ENCODE measurements at regions not wholly inside any gene's neighbourhood (a gene's known extent, or its start where the extent isn't known, plus 50 kb on each side); places are given as distances from the start of the nearest gene placed in this dataset.
A peak's percentile ranks its signal among the peaks of the same experiment; 100 is the strongest.
"Not testable (repeated sequence)": the region's sequence is repeated elsewhere in the genome, so short reads cannot be mapped to it uniquely, and the experiment has no call there.

DNA sequence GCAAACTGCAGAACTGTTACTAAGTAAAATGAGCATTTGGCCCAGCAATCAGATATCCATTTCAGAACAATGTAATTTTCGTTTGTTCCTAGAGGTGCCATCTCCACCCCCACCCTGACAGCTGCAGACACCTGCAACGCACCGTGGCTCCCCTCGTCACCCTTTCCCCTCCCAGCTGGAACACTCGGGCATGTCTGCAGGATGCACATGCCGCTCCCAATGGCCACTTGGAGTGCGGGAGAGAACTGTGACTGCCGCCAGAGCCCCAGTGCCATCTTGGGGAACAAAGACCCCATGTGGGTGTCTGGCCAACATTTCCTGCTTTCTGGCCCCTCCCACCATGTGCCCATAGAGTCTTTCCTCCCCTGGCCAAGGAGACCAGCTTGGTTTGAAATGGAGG lies 436.2 kb downstream of the PCDH10 start:
- no peak for DNase-seq

DNA sequence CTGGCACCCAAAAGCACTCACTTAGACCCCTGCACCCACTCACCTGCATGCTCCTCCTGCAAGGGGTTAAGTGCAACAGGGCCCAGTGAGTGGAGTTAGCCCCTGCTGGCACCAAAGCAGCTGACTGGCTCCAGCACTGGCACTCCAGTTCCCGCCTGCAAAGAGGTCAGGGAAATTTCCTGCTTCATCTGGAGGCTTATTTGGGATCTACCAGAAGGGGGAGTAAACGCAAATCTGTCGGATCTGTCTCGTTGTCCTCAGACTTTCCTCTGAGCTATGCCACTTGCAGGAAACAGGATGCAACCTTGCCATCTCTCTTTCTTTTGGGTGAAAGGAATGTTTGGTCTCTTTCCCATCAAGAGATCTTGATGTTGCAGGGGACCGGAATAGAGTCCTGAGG lies 435.6 kb downstream of the PCDH10 start:
- DNase-seq, result no peak

DNA sequence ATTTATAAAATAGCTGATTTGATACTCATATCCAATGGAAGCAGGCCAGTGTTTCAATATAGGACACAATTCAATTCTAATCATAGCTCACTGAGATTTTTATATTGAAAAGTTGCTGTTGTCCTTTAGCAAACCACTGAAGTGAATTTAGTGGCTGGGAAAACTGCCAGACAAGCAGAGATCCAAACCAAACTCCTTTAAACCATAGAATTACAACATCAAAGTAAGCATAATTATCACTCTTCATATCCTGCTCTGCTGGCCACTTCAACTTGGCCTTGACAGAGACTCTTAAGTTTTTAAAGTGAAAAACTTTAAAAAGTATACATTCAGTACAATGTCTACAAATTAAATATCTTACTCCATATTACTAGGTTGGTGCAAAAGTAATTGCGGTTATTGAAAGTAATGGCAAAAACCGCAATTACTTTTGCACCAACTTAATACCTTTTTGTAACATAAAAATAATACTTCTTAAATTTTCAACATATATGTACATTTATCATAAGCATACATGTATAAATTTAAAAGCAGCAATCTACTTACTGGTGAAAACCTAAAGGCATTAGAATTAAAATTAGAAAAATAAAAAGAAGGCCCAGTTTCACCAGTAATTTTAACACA lies 433.0 kb downstream of the PCDH10 start:
- no peak for DNase-seq

DNA sequence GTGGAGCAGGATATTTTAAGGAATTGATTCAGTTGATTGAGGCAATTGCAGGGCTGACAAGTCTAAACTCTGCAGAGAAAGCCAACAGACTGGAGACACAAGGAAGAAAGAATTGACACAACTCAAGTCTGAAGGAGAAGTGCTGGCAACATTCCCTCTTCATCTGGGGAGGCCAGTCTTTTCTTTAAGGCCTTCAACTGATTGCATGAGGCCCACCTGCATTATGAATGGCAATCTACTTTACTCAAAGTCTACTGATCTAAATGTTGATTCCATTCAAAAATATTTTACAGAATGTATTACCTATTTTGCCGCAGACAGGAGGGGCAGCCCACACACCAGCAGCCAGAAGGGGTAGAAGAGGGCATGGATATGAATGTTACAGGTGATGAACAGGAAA lies 425.2 kb downstream of the PCDH10 start:
- no peak for DNase-seq

DNA sequence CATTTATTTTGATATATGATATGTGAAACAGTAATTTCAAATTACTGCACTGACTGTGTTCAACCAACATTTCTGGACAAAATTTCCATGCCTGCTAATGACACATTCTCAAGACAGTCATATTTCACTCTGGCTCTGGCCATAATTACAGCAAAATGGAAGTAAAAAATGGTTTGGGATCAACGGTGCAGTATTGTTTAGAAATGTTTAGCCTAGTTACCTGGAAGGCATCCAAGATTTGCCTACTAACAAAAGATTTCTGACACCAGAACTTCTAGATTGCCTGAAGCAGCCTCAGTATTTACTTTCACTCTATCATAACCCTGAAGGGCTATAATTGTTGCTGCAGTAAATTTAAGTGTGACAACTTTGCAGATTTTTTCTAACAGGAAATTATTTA lies 416.3 kb downstream of the PCDH10 start:
- DNase-seq, result peak; percentile 79

DNA sequence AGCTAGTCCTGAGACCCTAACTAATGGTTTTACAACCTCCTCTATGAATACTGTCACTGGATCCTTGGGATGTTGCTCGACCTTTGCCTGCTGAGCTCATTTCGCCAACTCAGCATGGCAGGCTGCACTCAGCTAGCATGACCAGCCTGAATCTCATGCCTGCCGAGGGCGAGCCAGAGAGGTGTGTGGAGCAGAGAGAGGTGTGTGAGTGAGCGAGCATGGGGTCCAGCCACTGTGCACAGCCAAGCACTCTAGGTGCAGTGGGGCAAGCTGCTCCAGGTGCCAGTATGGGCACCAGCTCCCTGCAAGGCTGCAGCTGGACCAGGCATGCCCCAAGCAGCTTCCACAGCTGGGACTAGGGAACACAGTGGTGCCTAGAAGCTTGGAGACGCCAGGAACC lies 410.9 kb downstream of the PCDH10 start:
- DNase-seq, result no peak

DNA sequence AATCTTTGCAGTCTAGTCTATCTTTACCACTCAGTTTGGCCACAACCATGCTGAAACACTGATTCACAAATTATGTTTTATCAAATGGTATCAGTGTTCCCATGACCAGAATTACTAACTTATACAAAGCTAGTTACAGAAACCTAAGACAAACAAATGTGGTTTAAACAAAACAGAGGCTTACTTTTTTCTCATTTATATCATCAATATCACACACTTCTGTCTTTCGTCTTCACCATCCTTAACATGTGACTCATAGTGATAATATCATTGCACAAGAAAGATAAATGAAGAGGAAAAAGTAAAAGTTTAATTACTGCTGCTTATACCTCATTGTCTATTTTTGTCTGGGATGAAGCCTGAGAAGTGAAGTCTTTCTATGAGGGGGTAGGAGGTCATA lies 406.6 kb downstream of the PCDH10 start:
- no peak for DNase-seq

DNA sequence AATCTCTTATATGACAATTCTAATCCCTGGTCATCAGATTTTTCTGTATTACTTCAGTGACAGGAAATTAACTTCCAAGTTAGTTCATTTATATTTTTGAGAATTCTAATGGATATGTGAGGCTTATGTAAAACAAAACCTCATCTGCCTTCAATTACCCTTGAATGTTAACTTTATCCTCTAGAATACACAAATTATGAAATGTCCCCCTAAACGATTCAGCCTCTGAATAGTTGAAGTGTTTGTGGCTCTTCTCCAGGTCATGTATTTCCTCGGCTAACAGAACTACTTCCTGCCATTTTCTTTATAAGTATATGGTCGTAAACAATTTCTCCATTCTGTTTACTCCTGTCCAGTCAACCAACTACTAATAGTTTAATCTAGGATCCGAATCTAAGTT lies 401.3 kb downstream of the PCDH10 start:
- DNase-seq, result no peak

DNA sequence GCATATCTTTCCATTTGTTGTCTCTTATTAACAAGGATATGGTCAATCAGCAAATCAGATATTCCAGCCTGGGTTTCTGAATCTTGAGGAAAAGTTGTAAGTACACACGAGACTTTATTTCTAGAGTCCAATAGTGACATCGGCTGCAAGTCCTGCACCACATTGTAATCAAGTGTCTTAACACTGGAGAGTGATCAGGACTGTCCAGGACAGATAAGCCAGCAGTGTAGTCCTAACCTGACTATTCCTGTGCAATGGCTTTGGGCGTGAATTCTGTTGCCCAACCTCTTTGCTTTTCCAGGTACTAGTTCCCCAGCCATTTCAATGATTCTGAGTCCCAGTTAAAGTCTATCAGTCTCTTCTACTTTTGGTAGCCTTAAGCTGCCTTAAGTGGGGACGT lies 395.0 kb downstream of the PCDH10 start:
- no peak for DNase-seq

DNA sequence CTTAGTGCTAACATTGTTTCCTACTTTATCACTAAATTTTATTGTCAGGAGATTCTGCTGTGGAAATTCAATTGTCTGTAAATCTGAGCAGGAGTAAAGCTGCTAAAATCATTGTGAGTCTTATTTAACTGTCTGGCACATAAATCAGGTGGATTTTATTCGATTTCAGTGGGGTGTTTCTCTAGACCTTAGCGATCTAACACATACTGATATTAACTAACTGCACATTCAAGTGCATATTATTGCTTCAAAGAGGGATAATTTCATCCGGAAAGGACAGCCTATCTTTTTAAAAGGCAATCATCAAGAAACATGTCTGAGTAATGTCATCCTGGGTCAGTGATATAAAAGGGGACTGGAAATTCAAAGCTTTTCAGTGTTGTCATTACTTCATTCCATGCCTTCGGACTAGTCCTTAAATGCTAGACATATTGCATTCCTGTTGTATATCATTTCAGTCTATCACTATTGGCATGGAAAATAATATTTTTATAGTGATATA lies 388.7 kb downstream of the PCDH10 start:
- DNase-seq, result no peak

DNA sequence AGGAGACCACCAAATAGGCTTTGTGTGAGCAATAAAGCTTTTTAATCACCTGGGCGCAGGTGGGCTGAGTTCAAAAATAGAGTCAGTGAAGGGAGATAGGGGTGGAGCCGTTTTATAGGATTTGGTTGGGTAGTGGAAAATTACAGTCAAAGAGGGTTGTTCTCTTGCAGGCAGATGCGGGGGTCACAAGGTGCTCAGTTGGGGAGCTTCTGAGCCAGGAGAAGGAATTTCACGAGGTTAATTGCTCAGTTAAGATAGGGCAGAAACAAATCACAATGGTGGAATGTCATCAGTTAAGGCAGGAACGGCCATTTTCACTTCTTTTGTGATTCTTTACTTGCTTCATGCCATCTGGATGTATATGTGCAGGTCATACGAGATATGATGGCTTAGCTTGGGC lies 385.1 kb downstream of the PCDH10 start:
- not testable (repeated sequence) for DNase-seq

DNA sequence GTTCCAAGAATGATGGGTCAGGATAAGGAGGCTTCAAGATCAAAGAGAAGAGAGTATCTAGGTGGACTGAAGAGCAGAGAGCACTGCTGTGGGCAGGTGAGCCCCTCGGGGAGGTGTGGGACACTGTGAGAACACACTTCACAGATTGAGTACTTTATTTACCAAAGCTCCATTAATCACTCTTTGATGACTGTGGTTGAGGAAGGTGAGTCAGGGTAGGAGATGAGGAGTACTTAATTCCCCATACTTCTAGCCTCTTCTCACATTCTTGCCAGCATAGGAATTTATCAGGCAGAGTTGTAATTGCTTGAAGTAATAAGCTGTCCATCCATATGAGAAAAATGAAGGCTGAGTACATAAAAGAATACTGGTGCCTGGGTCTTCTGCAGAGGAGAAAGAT lies 375.3 kb downstream of the PCDH10 start:
- no peak for DNase-seq

DNA sequence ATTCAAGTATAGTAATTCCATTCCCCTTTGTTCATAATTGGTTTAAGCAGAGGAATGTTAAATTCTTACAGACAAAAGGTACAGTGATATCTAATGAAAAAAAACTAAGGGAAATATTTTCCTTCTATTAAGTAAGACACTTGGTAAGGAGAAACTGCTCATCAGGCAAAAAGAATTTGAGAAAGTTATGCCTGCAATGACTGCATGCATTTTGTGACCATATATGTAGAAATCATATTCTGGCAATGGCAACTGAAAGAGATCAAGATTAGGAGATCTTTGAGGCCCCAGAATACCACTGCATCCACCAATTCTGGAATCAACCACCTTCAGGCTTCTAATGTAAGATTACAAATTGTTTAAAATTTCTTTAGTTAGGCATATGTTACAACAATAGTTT lies 364.8 kb downstream of the PCDH10 start:
- DNase-seq, result no peak

DNA sequence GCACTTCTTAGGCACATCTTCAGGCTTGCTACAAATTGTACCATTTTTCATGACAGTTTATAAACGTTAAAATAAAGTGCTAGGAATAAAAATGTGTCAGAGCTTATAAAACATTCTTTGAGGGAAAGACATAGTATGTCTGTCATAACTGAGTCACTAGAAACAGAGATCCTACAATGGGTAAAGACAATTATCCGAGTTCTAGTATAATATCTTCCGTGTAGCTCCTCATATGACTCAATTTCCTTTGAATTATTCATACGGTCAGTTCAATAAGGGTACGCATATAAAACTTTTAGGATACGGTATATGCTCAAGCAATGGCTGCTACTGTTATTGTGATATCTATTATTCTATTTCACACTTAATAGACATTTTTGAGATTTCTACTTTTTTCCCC lies 349.1 kb downstream of the PCDH10 start:
- no peak for DNase-seq

DNA sequence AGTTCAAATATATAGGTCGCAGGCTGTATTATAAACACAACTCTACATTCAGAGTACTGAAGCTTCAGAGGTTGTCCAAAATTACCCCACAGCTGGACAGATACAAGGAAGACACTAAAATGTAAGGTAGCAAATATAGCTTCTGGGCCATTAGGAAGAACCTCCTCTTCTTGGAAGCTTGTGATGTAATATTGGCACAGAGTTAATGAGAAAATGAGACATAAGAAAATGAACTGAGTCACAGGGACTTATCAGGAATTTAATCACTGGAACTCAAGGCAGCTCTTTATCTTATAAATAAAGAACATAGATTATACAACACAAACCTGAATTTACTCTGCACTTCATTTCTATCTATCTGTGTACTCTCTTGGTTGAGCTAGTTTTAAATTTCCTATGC lies 344.7 kb downstream of the PCDH10 start:
- DNase-seq, result no peak

DNA sequence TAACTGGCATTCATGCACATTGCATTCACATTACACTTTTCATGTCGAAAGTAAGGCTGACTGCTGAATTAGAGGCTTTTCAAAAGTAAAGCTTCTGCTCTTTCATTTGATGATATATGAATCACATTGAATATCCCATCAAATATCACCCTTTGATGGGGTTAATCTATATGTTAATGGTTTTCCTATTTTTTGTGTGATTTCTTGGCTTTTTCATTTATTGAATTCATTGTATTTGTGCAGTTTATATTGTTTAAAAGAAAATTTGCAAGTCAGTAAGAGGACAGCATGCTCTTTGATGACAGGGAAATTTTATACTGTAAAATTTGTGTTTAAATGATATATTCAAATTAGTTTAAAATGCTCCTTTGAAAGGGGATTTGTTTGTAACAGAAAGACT lies 344.1 kb downstream of the PCDH10 start:
- no peak for DNase-seq

DNA sequence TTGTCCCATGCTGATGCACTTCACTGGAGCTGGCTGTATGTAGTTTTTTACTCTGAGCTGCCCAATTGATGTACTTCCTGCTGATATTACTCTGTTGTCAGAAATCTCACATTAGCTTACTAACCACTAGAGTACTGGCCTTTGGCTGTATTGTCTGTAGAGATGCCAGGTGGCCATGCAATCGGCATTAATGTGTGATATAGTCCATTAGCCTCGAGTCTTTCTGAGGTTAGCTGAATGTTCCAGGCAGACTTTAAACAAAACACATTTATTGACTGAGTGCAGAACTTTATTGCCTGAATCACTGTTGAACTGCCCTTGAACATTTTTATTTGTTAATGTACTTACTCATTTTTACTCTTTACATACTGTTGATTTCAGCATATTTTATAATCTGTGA lies 335.2 kb downstream of the PCDH10 start:
- DNase-seq, result peak; percentile 24

DNA sequence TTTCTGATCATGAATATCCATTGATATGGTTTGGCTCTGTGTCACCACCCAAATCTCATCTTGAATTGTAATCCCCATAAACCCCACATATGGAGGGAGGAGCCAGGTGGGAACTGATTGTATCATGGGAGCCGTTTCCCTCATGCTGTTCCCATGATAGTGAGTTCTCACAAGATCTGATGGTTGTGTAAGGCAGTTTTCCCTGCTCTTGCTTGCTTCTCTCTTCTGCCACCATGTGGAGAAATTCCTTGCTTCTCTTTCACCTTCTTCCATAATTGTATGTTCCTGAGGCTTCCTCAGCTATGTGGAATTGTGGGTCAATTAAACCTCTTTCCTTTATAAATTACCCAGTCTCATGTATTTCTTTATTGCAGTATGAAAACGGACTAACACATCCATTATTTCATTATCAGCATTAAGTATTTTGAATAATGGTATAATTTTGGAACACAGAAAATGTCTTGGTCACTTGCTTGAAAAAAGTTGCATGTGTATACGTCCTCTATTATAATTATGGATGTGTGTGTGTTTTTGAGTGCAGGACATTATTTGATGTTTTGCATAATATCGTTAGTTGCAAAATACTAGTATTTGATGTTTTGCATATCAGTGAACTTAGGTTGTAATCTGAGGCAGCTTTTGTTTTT lies 334.6 kb downstream of the PCDH10 start:
- no peak for DNase-seq

DNA sequence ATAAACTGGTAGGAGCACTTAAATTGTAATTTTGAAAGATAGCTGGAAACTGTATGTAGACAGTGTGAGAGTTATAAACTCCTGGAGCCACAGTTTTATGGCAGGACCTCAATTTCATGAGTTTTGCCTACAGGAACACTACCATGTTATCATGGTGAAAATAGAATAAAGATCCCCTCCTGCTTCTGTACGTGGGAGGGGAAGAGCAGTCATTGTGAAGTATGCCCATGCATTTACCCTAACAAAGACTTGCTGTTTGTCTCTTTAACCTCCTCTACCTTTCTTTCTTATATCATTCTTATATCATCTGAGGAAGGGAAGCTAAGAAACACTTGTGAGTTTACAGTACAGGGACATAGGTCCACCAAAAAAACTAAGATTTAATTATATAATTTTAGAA lies 327.0 kb downstream of the PCDH10 start:
- DNase-seq, result no peak

DNA sequence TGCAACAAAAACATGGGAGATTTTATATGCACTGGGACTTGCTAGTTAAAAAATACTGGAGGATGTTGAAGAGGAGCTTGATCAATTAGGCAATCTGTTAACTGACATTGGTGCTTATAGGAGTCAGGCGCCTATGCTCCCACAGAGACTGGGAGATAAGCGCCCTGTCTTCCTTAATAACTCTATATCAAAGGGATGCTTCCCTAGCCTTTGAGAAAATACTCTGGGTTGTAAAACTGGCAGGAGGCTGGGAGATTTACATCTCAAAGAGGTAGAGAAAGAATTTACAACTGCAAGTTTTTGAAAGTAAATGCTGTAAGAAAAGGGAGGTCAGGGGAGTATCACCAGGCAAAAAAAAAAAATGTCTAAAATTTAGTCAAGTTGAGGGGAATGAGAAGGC lies 325.4 kb downstream of the PCDH10 start:
- no peak for DNase-seq

DNA sequence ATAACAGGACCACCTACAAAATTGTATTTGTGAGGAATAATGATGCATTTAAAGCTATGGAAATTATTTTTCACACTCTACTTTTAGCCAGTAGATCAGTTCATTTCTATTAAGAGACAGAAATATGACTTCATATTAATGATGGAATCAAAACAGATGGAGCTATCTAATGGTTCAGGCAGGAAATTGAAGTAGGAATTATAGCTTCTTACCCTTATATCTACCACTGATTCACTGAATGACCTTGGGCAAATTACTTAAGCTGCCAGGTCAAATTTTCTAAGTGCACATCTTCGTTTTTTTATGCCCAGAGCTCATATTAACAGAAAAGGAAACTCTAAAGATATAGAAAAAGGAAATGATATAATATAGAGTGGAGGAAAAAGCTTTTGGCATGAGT lies 323.1 kb downstream of the PCDH10 start:
- no peak for DNase-seq

DNA sequence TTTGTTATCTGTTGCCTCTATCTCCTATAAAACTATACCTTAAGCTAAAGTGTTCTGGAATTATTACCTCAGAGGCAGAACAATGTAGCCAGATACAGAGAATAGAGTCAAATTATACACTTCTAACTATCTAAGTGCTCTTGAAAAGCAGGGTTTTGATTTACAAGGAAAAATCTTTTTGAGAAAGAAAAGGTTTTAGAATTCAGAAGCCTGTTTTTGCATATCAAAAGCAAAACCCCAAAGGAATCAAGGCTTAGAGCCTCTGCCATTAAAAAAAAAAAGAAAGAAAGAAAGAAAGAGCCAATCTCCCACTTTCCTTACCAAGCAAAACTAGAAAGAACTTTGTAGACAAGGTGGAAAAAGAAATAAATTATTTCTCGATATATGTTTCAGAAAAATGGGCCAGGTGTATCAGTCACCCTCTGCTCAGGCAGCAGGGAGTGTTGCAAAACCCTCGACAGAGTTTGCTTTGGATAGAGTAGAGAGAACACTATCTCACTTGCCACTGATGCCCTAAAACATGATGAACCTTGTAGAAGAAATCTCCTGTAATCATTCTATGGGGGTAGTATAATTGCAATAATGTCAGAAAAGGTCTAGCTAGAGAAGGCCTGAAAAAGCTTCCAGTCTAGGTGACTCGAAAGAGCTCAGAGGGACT lies 318.3 kb downstream of the PCDH10 start:
- no peak for DNase-seq

DNA sequence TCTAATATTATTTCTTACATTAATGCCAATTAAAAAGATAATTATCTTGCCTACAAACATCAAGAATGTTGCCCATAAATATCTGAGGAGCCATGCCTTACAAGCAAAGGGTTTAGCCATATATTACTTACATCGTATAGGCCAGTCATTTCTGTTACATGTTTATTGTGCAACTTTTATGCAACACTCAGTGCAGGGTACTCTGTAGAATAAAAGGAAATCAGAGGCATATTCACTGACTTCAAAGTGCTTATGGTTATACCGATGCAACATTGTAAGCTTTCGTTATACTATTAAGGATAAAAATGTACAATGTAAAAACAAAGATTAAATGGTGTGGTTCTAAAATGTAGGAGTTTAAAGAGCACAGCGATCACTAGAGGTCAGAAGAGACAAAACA lies 315.9 kb downstream of the PCDH10 start:
- DNase-seq, result no peak

DNA sequence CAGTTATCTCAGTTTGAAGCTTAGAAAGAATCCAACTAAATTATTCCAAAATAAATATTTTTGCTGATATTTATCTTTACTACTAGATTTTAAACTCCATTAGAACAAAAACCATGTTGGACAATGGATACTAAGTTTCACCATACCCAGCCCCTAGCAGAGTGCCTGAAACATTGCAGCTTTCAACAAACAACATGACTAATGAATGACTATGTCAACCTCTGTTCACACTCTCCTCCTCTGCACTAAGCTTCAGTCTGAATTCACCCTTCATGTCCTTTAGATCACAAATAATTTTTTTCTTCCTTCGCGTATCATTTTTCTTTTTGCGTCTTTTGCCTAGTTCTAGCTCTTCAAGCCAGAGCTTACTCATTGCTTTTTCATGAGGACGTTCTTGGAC lies 315.2 kb downstream of the PCDH10 start:
- DNase-seq, result no peak

DNA sequence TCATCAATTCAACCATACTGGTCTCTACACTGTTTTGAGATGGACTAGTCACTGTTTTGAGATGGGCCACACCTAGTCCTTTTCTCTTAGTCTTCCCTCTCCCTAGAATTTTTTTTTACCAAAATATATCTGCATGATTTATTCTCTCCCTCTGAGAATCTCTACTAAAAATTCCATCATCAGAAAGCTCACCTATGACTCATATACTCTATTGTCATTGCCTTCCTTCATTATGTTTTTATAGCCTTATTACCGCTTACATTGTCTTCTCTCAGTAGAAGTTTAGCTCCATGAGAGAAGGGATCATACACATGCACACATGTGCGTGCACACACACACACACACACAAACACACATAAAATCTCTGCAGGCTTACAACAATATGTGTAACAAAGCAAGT lies 303.6 kb downstream of the PCDH10 start:
- no peak for DNase-seq
